GM19025 (cell line): ENCODE measurements at regions not wholly inside any gene's neighbourhood (a gene's known extent, or its start where the extent isn't known, plus 50 kb on each side); places are given as distances from the start of the nearest gene placed in this dataset.

Source experiments
- ATAC-seq: cut with Tn5 transposase; IDR thresholded peaks from one replicate; pipeline ENCODE4 v1.9.1; 2021; ENCODE audit warnings: mild to moderate bottlenecking, low read depth, moderate library complexity; ENCODE audit not compliant: unreplicated experiment

DNA sequence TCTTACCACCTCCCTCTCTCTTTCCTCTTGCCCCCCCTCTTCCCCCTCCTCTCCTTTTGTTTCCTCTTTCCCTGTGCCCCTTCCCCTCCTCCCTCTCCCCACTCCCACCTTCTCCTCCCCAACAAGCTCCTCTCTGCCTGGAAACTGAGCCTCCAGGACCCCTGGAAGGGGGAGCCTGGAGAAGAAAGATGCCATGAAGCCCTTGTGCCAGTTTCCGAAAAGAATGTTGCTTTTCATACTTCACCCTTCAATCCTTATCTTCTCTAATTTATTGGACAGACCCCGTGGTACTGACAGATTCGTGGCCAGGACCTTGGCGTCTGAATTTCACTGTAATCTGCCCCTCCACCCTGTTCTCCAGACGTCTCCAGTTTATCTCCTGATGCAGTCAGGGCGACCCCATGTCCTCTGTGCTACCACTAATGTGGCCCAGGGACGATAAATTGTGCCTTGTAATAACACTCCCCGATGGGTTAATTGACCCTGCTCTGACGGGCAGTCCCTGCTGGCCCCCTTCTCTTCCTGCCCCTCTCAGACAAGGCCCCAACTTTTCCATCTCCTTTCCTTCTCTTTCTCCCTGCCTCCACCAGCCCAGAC is 138.4 kb upstream of the GSE1 start:
- ATAC-seq: no peak

DNA sequence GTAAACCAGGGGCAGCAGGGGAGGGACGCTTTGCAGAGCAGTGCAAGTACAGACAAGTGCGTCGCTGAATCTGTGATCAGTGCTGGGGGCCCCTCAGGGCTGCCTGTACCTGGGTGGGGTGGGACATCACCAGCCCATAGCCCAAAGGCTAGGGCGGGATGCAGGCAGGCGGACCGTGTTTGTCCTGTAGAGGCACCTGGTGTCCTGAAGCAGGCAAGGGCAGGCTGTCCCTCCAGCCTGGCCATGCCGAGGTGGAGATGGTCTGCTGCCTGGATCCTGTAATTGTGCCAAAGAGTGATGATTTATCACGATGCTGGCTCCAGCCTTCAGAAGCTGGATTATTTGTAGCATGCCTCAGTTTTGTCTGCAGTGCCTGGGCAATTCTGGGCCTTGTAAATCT is 137.9 kb upstream of the GSE1 start:
- ATAC-seq: no peak

DNA sequence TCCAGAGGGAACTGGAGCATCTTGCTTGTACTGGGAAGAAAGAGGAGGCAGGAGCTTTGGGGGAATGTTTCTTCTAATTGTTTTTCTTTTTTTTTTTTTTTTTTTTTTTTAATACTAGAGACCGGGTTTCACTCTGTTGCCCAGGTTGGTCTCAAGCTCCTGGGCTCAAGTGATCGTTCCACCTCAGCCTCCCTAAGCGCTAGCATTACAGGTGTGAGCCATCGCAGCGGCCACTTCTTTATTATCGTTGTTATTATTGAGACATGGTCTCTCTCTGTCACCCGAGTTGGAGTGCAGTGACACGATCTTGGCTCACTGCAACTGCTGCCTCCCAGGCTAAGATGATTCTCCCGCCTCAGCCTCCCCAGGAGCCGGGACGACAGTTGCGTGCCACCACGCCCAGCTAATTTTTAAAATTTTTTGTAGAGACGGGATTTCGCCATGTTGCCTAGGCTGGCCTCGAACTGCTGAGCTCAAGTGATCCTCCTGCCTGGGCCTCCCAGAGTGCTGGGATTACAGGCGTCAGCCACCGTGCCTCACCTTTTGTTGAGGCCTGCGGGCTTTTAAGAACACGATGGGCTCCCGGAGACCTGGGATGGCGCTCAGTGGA is 137.3 kb upstream of the GSE1 start:
- ATAC-seq: no peak

DNA sequence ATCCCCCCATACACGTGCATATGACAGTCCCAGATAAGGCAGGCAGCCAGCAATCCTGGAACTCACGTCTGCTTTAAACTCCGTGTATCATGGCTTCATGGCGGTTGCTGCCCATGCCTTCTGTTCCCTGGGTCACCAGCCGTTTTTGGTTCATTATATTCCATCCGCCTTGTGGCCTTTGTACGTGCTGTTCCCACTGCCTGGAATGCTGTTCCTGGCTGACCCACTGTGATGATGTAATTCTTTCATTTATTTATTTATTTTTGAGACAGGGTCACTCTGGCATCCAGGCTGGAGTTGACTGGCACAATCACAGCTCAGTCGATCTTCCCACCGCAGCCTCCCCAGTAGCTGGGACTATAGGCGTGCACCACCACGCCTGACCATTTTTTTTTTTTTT is 136.7 kb upstream of the GSE1 start:
- no peak for ATAC-seq

DNA sequence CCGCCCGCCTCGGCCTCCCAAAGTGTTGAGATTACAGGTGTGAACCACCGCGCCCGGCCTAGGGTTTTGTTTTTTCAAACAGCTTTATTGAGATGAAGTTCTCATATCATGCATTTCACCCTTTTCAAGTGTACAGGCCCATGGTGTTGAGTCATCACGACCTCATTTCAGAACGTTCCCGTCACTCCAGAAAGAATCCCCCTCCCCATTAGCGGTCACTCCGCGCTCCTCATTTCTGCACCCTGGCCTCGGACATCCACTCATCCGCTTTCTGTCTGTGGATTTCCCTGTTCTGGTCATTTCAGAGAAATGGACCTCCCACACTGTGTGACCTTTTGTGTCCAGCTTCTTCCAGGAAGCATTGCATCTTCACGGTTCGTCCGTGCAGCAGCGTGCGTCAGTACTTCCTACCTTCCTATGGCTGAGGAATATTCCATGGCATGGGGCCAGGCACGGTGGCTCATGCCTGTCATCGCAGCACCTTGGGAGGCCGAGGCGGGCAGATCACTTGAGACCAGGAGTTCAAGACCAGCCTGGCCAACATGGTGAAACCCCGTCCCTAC is 135.2 kb upstream of the GSE1 start:
- ATAC-seq: no peak

DNA sequence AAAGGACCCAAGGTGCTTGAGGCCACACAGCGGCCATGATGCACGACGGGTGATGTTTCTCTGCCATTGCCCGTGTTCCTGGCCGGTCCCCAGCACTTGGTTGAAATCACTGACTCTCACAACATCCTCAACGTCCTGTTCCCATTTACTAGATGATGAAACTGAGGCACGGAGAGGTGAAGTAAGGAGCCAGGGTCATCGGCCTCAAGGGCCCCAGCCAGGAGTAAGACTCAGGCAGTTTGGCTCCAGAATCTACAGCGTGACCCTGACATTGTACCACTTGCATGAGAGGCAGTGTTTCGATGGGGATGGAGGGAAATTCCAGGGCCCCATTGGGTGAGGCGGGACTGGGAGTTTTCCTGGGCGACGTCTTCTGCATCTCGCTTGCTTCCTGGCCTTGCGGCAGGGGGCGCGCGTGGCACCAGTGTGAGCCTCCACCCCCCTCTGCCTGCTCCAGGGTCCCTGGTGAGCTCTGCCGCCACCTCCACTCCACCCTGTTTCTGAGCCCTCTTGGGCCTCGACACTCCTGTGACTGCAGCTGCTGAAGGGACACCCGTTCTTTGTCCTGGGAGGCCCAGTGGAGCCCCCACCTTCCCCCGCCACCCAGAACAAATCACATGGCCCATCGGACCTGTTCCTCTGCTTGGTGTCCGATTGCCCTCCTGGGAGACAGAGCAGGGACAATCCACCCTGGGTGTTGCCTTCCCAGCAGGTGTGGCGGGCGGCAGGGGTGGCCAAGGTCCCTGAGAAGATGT is 133.0 kb upstream of the GSE1 start:
- no peak for ATAC-seq

DNA sequence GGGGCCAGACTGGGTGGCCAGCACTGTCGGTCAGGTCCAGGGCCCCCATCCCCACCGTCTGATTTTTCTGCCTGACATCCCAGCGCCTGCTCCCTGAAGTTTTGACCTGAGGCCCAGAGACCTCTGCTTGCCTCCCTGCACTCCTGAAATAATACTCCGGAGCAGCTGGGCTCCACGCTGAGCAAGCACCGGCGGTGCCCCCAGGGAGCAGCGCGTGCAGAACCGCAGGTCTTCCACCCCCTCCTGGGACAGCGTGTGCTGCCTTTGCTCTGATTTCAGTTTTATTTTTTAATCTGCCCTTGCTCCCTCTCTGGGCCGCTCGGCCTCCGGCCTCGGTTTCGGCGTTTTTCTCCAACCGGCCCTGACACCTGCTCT is 132.4 kb upstream of the GSE1 start:
- no peak for ATAC-seq

DNA sequence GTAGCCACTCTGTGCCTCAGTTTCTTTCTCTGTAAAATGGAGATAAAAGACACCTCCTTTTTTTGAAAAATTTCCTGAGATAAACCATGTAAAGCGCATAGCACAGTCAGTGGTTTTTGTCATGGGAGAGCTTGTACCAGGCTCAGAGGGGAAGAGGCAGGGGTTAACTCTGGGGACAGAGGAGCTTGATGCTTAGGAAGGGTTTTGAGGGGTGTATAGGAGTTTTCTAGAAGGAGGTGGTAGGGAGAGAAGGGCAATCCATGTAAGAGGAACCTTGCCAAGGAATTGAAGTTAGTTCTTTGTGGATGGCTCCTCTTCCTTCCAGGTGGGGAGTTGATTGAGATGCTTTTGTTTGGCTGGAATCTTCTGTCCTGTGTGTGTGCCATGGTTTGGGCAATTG is 131.9 kb upstream of the GSE1 start:
- ATAC-seq: no peak

DNA sequence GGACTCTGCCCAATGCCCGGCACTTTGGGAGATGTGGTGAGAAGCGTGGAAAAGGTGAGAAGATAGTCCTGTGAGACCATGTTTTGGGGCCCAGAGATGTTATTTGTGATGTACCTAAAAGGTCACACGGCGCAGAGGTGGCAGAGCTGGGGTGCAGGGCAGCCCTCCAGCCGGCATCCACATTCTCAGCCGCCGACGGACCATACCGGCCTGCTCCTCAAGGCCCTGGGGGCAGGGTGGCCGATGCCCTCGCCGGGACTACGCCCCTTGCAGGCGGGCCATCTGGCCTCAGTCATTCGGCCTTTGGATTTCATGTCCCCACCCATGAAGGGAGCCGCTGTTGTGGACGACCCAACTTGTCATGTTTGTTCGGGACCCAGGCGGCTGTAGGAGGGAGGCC is 131.4 kb upstream of the GSE1 start:
- ATAC-seq: no peak

DNA sequence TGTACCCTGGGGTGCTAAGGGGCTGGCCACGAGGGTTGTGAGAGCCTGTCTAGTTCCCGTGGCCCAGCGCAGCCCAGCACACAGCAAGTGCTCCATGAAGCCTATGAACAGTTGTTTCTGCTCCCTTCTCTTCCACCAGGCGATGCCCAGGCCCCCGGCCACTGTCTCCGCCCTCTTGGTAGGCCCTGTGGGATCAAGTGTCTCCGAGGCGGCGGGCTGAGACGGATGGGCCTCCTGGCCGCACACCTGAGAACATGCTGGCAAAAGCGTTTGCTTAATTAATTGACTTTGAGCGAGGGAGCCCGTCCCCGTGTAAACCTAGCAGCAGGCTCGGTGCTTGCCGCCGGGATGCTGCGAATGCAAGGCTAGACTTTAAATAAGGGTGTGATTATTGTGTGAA is 129.7 kb upstream of the GSE1 start:
- ATAC-seq: no peak

DNA sequence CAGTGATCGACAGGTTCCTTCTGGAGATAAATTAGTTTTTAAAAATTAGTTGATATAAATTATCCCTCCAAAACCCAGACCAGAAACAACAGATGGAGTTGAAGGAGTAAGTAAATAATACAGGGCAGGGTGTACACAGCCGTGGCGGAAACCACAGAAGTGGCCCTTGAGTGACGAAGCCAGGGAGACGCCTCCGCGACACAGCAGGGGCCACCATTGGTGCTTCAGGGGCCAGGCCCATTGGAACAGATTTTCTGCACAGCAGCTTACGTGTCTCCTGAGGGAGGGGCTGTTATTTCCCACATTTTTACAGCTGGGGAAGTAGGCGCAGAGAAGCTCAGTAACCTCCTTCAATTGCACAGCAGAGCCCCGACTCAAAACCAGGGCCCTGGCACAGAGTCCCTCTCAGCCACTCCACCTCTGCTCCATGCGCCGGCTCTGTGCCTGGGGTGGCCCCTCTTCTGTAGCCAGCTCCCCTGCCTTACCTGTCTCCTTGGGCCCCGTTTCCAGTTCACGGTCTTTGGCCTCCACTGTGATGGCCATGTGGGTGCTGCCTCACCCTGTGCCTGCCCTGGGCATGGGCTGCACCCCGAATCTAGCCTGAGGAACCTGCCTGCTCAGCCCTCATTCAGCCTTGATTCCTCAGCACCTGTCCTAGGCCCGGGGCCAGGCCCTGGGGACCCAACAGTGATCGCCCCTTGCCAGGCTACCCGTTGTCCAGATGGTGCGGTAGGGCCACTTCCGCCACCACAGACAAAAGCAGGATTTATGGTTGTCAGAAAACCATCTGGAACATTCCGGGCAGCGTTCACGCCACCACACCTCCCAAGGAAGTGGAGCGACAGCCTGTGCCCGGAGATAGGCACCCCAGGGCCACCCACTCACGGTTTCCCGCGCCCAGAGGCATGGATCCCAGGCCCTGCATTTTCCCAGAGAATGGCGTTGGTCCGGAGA is 128.5 kb upstream of the GSE1 start:
- no peak for ATAC-seq

DNA sequence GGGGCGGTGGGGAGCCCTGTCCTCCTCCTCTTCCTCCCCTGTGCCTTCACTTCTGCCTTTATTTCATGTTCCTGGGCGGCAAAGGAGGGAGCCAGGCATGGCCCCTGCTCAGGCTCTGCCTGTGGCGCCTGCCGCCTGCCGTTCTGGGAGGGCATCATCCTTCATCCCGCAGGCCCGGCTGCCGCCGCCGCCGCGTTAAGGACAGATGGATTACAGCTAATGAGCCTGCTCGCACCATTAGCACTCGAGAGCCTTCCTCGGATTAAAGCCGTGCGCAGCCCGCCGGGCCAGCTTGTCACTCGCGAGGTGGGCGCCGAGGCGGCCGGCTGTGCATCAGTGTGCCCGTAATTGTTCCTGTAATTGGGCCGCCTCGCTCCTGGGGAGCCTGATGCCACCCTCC is 127.7 kb upstream of the GSE1 start:
- no peak for ATAC-seq

DNA sequence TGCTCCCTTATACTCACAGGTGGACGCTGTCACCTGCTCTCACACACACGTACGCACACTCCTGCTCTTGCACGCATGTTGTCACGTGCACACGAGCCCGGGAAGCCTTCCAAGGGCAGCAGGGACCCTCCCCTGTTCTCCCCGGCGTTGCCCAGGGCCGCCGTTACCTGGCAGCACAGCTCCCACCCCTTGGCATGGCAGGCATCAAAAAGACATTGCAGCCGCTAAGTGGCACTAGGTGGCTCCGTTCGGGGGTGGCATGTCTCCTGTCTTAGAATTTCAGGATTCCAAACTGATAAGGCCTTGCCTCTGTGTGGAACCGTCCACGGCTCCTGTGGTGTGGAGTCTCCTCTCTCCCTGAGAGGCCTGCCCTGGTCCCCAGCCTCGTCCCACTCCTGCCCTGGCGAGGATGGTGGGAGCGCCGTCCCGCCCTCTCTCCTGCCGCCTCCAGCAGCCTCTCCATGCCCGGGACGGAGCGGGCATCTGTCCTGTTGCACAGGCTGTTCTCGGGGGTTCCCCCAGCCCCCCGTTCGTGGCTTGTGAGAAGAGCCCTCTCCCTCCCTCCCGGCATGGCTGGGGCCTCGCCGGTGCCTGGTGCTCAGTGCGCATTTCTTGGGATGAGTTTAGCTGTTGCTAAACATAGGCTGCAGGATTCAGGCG is 126.7 kb upstream of the GSE1 start:
- ATAC-seq: no peak

DNA sequence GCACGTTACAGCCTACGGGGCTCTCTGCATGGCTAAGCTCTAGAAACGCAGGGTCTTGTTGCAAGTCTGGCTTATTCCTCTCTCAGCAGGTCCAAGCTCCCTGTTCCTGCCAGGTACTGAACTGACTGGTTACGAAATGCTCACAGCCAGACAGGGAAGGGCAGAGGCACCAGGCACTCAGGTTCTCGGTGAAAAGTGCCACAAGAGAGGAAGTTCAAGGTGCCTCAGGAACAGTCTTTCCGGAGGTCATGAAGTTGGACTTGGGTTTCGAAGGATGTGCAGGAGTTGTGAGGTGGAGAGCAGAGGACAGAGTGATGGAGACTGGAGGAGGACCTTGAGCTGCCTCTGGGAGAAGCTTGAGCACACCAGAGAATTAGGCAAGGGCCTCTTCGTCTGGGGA is 124.7 kb upstream of the GSE1 start:
- ATAC-seq: no peak

DNA sequence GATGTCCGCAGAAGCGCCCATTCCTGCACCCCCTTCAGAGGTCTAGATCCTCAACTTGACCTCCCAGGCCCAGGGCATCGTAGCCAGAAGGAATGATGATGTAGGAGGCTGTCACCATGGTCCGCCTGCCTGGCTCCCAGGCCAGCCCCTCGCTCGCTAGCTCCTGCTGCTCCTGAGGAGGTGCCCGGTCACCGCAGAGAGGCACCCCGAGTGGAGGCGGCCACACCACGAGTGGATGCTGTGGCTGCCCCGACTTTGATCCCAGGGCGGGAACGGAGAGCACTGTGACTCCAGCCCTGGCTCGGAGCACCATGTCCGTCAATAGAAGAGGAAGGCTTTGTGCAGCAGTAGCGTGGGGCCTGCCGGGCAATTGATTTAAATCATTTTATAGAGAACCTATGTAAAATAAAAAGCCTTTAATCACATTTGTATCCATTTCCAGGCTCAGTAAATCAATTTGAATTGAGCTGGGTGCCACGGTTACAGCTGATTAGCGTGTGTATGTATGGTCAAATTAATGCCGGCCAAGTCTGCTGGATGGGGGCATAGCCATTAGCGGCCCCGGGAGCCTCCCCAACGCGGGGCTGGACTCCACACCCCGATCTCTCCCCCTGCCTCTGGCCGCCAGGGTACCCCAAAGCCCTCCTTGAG is 122.6 kb upstream of the GSE1 start:
- ATAC-seq: no peak

DNA sequence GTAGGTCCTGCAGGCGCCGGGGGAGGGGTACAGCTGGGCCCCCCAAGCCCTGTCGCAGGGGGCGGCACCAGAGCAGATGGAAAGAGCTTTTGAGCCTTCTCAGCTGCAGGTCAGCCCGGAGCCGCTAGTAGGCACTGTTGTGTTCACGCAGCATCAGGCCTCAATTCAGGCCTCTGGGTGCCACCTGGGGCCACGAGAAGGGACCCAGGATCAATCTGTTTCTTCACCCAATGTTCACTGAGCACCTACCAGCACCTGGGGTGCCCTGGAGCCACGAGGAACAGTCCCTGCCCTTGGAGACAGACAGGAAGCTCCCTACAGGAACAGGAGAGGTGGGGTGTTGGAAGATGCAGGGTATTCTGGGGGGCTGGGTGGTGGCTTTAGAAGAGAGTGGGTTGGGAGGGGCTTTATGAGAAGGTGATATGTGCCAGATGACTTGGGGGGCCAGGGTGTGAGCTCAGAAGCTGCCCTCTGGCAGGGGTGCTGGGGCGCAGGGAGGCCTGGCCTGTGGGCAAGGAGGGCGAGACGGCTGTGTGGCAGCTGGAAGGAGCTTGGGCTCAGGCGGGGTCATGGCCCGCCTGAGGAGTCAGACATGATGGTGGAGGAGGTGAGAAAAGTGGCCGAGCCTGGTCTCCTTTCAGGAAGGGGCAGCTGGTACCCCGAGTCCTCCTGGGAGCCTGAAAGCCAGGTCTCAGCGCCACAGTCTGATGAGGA is 121.9 kb upstream of the GSE1 start:
- ATAC-seq: no peak

DNA sequence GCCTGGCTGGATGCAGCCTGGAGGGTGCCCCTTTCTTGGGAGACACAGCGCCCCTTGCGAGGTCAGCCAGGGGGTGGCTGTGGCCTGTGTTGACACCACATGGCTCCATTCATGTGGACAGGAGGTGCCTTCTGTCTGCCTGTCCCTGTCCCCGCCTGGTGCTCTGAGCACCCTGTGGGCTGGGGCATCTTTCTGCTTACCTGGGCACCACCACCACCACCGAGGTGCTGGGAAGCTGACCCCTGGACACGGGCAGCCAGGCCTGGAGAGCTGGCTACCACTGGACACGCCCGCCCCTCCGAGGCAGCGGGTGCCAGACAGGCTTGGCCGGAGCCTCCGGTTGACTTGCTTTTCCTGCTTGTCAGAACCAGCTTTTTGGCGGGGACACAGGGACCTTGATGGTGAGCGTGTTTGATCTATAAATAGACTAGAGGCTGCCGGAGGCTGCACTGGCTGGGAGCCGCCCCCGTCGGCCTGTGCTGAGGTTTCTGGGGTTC is 121.3 kb upstream of the GSE1 start:
- no peak for ATAC-seq

DNA sequence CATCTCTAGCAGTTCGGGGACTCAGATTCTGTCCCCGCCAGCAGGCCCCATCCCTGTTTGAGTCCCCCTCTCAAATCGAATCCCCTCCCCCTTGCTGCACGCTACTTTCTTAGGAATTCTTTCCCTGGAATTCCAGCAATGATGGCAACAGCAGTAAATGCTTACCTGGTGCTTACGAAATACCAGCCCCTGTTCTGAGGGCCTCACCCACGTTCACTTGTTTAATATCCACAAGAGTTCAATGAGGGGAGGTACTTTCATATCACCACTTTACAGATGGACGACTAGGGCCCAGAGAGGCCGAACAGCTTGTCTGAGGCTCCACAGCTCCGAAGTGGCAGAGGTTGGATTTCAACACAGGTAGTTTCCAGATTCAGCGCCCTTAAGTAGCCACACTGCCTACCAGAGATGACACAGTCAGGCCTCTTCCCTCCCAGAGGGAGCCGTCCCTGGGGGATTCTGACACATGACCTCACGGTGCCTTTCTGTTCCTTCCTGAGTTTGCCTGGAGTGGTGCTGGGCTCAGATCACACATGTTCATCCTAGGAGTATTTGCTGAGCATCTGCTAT is 120.7 kb upstream of the GSE1 start:
- no peak for ATAC-seq

DNA sequence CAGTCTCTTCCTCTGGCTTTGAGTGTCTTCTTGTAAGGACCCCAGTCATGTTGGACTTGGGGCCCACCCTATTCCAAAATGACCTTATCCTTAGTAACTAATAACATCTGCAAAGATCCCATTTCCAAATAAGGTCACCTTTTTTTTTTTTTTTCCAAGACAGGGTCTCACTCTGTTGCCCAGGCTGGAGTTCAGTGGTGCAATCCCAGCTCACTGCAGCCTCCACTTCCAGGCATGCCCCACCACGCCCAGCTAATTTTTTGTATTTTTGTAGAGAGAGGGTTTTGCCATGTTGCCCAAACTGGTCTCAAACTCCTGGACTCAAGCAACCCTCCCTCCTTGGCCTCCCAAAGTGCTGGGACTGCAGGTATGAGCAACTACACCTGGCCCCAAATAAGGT is 118.8 kb upstream of the GSE1 start:
- ATAC-seq: no peak
